Left ventricle myocardium inferior (tissue), 1 donor: ENCODE measurements at regions not wholly inside any gene's neighbourhood (a gene's known extent, or its start where the extent isn't known, plus 50 kb on each side); places are given as distances from the start of the nearest gene placed in this dataset.

Source experiments
- DNase-seq: peaks from one replicate; pipeline ENCODE4 v3.0.0-alpha.2; 2020
- H3K27ac ChIP-seq: fragments of 200-600 bp; replicated peaks from 2 replicates; pipeline ENCODE4 v1.8.0; 2021
- H3K27me3 ChIP-seq: fragments of 200-600 bp; 2 replicates; pipeline ENCODE4 v1.8.0; 2021; ENCODE audit warnings: low read depth
- H3K36me3 ChIP-seq: fragments of 200-600 bp; 2 replicates; pipeline ENCODE4 v1.8.0; 2021
- H3K4me1 ChIP-seq: fragments of 200-600 bp; 2 replicates; pipeline ENCODE4 v1.8.0; 2021
- H3K4me3 ChIP-seq: fragments of 200-600 bp; 2 replicates; pipeline ENCODE4 v1.8.0; 2021; ENCODE audit warnings: mild to moderate bottlenecking, moderate library complexity
- H3K9me3 ChIP-seq: fragments of 200-600 bp; replicated peaks from 2 replicates; pipeline ENCODE4 v1.8.0; 2021
- intact Hi-C: fragments of 100-400 bp; cut with micrococcal nuclease; formaldehyde crosslinking; loops from one replicate; pipeline ENCODE4 v1.11.0; 2022
- TF ChIP-seq, protein P1 (sequence below): fragments of 200-600 bp; IDR thresholded peaks from 2 replicates; pipeline ENCODE4 v1.8.0; 2021; ENCODE audit warnings: antibody characterized with exemption, mild to moderate bottlenecking, borderline replicate concordance
- donor health status: DM: no; HTN: yes; CAD: no; lungs with severe emphysema.

DNA sequence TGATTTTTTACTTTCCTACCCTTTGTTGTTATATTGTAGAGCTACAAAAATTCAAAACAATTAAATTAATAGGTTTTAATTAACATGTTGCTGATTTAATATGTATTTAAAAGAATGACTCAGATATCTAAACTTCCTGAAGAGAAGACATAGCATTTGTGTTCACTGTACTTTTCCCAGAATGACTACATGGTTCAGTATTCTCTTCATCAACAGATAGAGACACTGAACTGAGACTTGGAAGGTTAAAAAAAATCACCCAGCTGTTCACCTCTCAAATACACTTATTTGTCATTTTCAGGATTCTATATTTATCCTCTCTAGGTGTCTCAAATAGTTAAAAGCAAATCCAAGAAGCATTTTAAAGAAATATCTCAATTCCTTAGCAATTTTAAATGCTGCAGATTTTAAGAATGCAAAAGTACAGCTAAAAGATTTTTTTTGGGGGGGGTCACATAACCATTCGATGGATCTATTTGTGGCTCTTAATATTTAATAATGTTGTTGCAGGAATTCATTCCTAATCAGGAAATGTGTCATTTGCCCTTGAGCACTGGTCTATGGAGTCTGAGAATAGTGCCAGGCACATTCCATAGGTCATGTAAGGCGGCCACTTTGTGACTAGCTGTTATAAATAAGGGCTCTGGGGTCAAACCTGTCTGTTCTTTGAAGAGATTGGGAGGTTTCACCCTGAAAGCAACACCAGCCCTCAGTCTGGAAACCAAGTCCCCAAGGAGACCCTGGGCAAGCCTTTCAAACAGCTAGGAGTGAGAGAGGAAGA lies 463.1 kb downstream of the NR2F1-AS1 start:
- Histone ChIP-seq H3K27me3 (no peaks in the 10 kb centered on the region), H3K4me3 (no peak overlapping the region), H3K36me3 (no peaks in the 10 kb centered on the region), H3K27ac (no peak overlapping the region), H3K9me3 (no peaks in the 10 kb centered on the region), H3K4me1 (peaks cover 8% of the 10 kb centered on the region)
- TF ChIP-seq, protein P1, sequence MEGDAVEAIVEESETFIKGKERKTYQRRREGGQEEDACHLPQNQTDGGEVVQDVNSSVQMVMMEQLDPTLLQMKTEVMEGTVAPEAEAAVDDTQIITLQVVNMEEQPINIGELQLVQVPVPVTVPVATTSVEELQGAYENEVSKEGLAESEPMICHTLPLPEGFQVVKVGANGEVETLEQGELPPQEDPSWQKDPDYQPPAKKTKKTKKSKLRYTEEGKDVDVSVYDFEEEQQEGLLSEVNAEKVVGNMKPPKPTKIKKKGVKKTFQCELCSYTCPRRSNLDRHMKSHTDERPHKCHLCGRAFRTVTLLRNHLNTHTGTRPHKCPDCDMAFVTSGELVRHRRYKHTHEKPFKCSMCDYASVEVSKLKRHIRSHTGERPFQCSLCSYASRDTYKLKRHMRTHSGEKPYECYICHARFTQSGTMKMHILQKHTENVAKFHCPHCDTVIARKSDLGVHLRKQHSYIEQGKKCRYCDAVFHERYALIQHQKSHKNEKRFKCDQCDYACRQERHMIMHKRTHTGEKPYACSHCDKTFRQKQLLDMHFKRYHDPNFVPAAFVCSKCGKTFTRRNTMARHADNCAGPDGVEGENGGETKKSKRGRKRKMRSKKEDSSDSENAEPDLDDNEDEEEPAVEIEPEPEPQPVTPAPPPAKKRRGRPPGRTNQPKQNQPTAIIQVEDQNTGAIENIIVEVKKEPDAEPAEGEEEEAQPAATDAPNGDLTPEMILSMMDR: no peak
- no peak for DNase-seq
- intact Hi-C loops: no loop called here

DNA sequence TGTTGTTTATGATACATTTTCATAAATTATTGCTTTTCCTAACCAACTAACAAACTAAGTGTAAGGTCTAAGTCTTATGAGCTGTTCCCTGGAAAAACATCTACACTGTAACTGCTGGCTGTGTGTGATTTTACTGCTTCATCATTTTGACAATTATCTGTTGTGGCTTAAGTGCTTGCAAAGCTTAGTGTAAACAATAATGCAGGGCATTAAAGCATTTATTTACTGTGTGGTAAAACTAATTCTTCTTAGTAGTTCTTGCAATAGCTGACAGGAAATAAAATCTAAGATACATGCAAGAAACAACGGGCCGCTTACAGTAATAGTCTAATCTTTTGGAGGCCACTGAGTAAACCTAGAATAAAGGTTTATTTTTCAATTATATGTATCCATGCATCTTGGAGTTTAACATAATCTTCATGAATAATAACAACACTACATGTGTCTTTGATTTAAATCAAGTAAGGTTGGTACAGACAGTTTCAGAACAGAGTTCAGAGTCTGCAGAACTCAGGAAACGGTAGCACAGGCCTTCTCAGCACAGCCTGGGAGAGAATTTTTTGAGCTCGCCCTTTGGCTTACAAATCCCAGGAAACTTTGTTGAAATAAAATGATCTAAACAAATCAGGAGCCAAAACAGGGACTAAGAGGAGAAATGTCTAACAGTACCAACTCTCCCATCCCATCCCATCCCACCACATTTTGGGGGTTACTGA lies 473.1 kb downstream of the NR2F1-AS1 start:
- Histone ChIP-seq H3K36me3 (no peaks in the 10 kb centered on the region), H3K9me3 (no peaks in the 10 kb centered on the region), H3K27ac (no peak overlapping the region), H3K27me3 (no peaks in the 10 kb centered on the region), H3K4me1 (no peaks in the 10 kb centered on the region), H3K4me3 (no peak overlapping the region)
- no peak for DNase-seq
- intact Hi-C loops: no loop called here
- TF ChIP-seq, protein P1: no peak

DNA sequence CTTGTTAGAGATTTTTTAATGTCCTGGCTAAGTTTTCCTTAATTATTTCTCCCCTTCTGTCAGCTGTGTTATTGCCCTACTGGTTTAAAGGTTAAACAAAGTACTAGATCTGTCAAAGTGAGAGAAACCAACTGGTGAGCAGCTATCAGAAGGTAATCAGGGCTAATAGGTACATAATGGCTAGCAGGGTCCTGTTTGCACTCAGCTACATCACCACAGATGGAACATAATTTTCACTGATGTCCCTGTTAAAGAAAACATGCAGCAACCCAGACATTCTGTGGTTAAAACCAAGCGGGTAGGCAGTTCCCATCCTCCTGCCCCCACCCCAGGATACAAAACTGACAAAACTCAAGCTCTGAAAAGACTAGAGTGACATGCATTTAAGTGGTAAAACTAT lies 473.9 kb downstream of the NR2F1-AS1 start:
- H3K27ac ChIP-seq: no peak overlapping the region
- no peak for DNase-seq
- H3K36me3 ChIP-seq: no peaks in the 10 kb centered on the region
- H3K4me3 ChIP-seq: no peak overlapping the region
- TF ChIP-seq, protein P1: no peak
- no peaks in the 10 kb centered on the region for H3K4me1 ChIP-seq
- H3K27me3 ChIP-seq: no peaks in the 10 kb centered on the region
- intact Hi-C loops: no loop called here
- H3K9me3 ChIP-seq: no peaks in the 10 kb centered on the region

DNA sequence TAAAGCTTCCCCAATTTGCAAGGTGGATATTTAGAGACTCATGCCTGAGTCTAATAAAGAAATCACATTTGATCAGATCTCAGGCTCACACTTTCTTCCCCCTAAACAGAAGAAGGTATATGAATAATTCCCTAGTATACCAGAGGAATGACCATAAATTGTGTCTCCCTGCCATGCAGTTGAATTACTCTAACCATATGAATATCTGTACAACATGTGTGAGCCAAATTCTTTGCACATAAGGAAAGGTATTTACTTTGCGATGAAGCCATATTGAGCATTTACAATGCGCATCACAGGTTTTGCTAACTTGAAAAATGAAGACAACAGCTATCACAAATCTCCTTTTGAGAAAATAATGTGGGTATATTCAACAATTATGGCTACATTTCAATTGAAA lies 479.4 kb downstream of the NR2F1-AS1 start:
- intact Hi-C loops: no loop called here
- TF ChIP-seq, protein P1: no peak
- Histone ChIP-seq H3K9me3 (peaks cover 8% of the 10 kb centered on the region), H3K27ac (no peak overlapping the region), H3K4me3 (no peak overlapping the region), H3K27me3 (no peaks in the 10 kb centered on the region), H3K36me3 (no peaks in the 10 kb centered on the region), H3K4me1 (no peaks in the 10 kb centered on the region)
- DNase-seq: no peak

DNA sequence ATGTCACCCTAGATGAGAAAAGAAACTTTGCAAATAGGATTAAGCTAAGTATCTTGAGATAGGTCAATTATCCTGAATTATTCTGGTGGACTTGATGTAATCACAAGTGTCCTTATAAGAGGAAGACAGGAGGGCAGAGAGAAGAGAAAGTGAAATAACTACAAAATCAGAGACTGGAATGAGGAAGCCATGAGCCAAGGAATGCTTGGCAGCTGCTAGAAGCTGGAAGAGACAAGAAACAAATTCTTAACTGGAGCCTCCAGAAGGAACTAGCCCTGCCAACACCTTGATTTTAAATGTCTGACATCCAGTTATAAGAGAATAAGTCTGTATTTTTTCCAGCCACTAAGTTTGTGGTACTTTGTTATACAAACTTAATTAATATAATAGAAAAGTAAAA lies 480.0 kb downstream of the NR2F1-AS1 start:
- TF ChIP-seq, protein P1: no peak
- no peak overlapping the region for H3K27ac ChIP-seq
- no peaks in the 10 kb centered on the region for H3K36me3 ChIP-seq
- no peak overlapping the region for H3K4me3 ChIP-seq
- no peaks in the 10 kb centered on the region for H3K27me3 ChIP-seq
- peaks cover 8% of the 10 kb centered on the region for H3K9me3 ChIP-seq
- DNase-seq: no peak
- H3K4me1 ChIP-seq: no peaks in the 10 kb centered on the region
- intact Hi-C loops: no loop called here
